ENCODE measurements at regions not wholly inside any gene's neighbourhood (a gene's known extent, or its start where the extent isn't known, plus 50 kb on each side); places are given as distances from the start of the nearest gene placed in this dataset.
A peak's percentile ranks its signal among the peaks of the same experiment; 100 is the strongest.

DNA sequence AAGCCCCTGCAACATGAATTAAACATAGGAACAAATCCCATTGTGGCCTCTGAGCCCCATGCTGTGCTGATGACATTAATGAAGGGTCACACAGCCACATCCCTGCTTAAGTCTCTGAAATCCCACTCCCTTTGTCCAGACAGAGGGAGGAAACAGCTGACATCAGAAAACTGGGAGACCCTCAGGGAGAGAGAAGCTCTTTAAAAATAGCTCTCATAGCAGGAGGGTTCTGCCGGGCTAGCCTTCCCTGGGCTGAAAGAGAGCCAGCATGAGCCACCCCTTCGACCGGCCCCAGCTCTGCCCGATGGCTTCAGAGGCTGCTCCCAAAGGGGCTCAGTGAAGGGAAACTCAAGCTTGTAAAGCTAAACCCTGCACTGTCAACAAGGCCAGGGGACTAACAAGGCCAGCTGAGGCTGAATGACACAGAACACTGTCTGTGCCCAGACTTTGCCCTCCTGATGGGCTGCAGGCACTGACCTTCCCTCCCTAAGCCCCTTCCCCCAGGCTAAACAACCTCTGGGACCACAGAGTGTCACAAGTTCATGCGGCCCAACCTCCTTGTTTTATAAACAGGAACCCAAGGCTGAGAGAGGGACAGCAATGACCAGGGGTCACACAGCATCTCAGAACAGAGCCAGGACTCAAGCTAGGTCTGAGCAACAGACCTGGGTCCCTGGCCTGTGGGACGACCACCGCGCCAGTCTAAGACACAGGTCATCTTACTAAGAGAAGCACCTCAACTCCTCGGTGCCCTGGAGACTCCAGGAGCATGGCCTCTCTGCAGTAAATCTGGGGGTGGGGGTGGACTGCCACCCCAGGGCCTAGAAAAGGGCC, 163.8 kb downstream of the CHST1 start:
- Mint-ChIP-seq H3K9me3 (peaks cover 8% of the 10 kb centered on the region), H3K27me3 (ENCODE audit: low read depth, poor library complexity) (peaks cover 11% of the 10 kb centered on the region), H3K4me1 (peaks cover 32% of the 10 kb centered on the region), H3K4me3 (no peak overlapping the region), H3K27ac (peak overlapping the region; percentile 84), H3K36me3 (ENCODE audit: low read depth) (no peaks in the 10 kb centered on the region)
- TF ChIP-seq CTCF (IDR thresholded peaks at IDR 0.05): no peak
- DNase-seq: peak; percentile 20

- no peak overlapping the region for H3K27ac Mint-ChIP-seq
- no peak for TF ChIP-seq CTCF (IDR thresholded peaks at IDR 0.05)
- H3K9me3 Mint-ChIP-seq: peaks cover 8% of the 10 kb centered on the region
- H3K4me1 Mint-ChIP-seq: peaks cover 32% of the 10 kb centered on the region
- H3K27me3 Mint-ChIP-seq (ENCODE audit: low read depth, poor library complexity): peaks cover 11% of the 10 kb centered on the region
- no peaks in the 10 kb centered on the region for H3K36me3 Mint-ChIP-seq (ENCODE audit: low read depth)
- no peak overlapping the region for H3K4me3 Mint-ChIP-seq
- peak; percentile 26 for DNase-seq
These were observed 165.0 kb downstream of the CHST1 start for GRCh38 chr11:45500451-45500850.

DNA sequence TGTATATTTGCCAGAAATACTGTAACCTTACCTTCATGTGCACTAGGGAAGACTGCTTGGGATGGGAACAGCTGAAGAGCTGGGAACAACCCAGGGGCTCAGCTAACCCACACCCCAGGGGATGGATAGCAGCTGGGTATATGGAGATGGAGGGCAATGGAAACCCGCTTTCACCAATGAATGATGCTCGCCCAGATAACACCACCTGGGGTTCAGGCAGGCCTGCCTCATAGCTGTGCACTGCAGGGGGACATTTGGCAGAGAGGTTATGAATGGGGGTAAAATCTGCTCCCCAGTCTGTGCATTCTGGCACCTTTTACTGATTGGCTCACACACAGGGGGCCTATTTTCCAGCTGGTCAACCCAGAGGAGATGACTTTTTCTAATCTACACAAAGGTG, 170.7 kb downstream of the CHST1 start:
- Mint-ChIP-seq H3K36me3 (ENCODE audit: low read depth) (no peaks in the 10 kb centered on the region), H3K4me1 (peaks cover 2% of the 10 kb centered on the region), H3K9me3 (peaks cover 8% of the 10 kb centered on the region), H3K4me3 (no peak overlapping the region), H3K27me3 (ENCODE audit: low read depth, poor library complexity) (peaks cover 34% of the 10 kb centered on the region), H3K27ac (no peak overlapping the region)
- no peak for DNase-seq
- TF ChIP-seq CTCF (IDR thresholded peaks at IDR 0.05): no peak

DNA sequence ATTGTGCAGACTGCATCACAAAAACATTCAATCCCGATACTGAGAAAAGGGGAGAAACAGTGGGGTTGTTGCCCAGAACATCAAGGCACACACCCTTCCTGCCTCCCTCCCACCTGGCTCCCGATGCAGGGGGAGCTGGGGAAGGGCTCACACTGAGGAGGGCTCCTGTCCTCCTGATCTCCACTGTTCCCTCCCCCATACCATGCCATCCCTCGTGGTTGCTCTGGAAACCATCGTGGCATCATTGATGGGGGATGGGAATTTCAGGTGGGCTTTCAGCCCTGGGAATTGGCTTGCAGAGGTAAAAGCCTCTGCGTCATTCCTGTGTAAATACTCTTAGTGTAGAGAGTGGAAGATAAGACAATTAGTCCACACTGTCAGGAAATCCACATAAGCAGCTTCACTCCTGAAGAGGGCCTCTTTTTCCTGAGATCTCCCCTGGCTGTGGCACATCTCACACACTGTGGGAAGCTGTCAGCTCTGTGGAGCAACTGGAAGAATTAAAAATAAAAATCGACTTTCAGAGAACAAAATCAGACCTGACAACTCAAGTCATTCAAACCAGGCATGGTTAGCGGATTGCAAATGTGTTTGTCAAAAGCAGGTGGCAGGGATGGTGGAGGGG, 176.0 kb downstream of the CHST1 start:
- Mint-ChIP-seq H3K27ac (no peak overlapping the region), H3K36me3 (ENCODE audit: low read depth) (no peaks in the 10 kb centered on the region)

GRCh38 chr11:45486461-45486860, 179.0 kb downstream of the CHST1 start:
- peaks cover 25% of the 10 kb centered on the region for H3K4me1 Mint-ChIP-seq
- H3K27me3 Mint-ChIP-seq (ENCODE audit: low read depth, poor library complexity): peaks cover 25% of the 10 kb centered on the region
- H3K36me3 Mint-ChIP-seq (ENCODE audit: low read depth): no peaks in the 10 kb centered on the region
- no peak overlapping the region for H3K4me3 Mint-ChIP-seq
- no peak overlapping the region for H3K27ac Mint-ChIP-seq
- no peaks in the 10 kb centered on the region for H3K9me3 Mint-ChIP-seq
- no peak for TF ChIP-seq CTCF (IDR thresholded peaks at IDR 0.05)
- DNase-seq: no peak

More for the DNA sequence above, 176.0 kb downstream of the CHST1 start:
- TF ChIP-seq CTCF (IDR thresholded peaks at IDR 0.05): no peak
- no peak overlapping the region for H3K4me3 Mint-ChIP-seq
- H3K27me3 Mint-ChIP-seq (ENCODE audit: low read depth, poor library complexity): peaks cover 34% of the 10 kb centered on the region
- peaks cover 10% of the 10 kb centered on the region for H3K4me1 Mint-ChIP-seq
- no peak for DNase-seq
- H3K9me3 Mint-ChIP-seq: no peaks in the 10 kb centered on the region

Measured in nephron progenitor cell (in vitro differentiated cells).